Uterus (tissue), 3 donors: ENCODE measurements at regions not wholly inside any gene's neighbourhood (a gene's known extent, or its start where the extent isn't known, plus 50 kb on each side); places are given as distances from the start of the nearest gene placed in this dataset.

Source experiments
- DNase-seq, 2 donors: peaks; one replicate each; pipeline ENCODE4 v3.0.0-alpha.2; 2019 to 2020
- H3K27ac ChIP-seq, 2 donors: fragments of 200-600 bp; sonication (generic); 1 replicate in 1 of 2; 2 replicates in 1 of 2; pipeline ENCODE4 v1.5.1; 2016 to 2018
- H3K27me3 ChIP-seq, 2 donors: fragments of 200-600 bp; sonication (generic); one replicate each; pipeline ENCODE4 v1.5.1; 2018 to 2019; ENCODE audit warnings: control low read depth in 1 of 2
- H3K36me3 ChIP-seq, 2 donors: fragments of 200-600 bp; sonication (generic); one replicate each; pipeline ENCODE4 v1.5.1; 2019; ENCODE audit warnings: control low read depth in 1 of 2
- H3K4me1 ChIP-seq, 2 donors: fragments of 200-600 bp; sonication (generic); one replicate each; pipeline ENCODE4 v1.5.1; 2018 to 2019; ENCODE audit warnings: control low read depth in 1 of 2
- H3K4me3 ChIP-seq, 2 donors: fragments of 200-600 bp; sonication (generic); 1 replicate in 1 of 2; 2 replicates in 1 of 2; pipeline ENCODE4 v1.5.1; 2018 to 2019; ENCODE audit warnings: mild to moderate bottlenecking in 1 of 2
- H3K9me3 ChIP-seq, 2 donors: fragments of 200-600 bp; sonication (generic); one replicate each; pipeline ENCODE4 v1.5.1; 2019; ENCODE audit warnings: control low read depth in 1 of 2
- CTCF ChIP-seq, 4 experiments: fragments of 200-600 bp in 2 of 4; fragments of 450-650 bp in 2 of 4; sonication (generic) in 2 of 4; IDR thresholded peaks; one replicate each; pipeline ENCODE4 v1.5.1; 2016 to 2019; ENCODE audit warnings: antibody characterized with exemption in 4 of 4, mild to moderate bottlenecking in 2 of 4, moderate library complexity in 1 of 4
- POLR2A ChIP-seq, 2 donors: fragments of 450-650 bp; IDR thresholded peaks; one replicate each; pipeline ENCODE4 v1.6.1; 2016; ENCODE audit warnings: antibody characterized with exemption in 2 of 2, mild to moderate bottlenecking in 1 of 2, moderate library complexity in 1 of 2
- intact Hi-C: fragments of 100-400 bp; cut with DNase I; formaldehyde crosslinking; loops from one replicate; pipeline ENCODE4 v1.15.1; 2023; ENCODE audit warnings: low total_unique reads
- donor health status: DM: yes; HTN: yes; CAD: no.

- TF ChIP-seq POLR2A (IDR thresholded peaks at IDR 0.05), result no peak
- TF ChIP-seq CTCF (IDR thresholded peaks at IDR 0.05), result no peak
- Histone ChIP-seq H3K27ac (no peak overlapping the region), H3K9me3 (no peaks in the 10 kb centered on the region), H3K4me3 (no peak overlapping the region), H3K36me3 (no peaks in the 10 kb centered on the region), H3K27me3 (no peaks in the 10 kb centered on the region), H3K4me1 (no peaks in the 10 kb centered on the region)
- intact Hi-C loops, result no loop called here
- no peak for DNase-seq
Observed at GRCh38 chr5:121704291-121704690, 147.4 kb upstream of the FTMT start.

- Histone ChIP-seq H3K4me1 (no peaks in the 10 kb centered on the region), H3K27ac (no peak overlapping the region), H3K9me3 (no peaks in the 10 kb centered on the region), H3K36me3 (no peaks in the 10 kb centered on the region), H3K27me3 (no peaks in the 10 kb centered on the region), H3K4me3 (no peak overlapping the region)
- DNase-seq, result no peak
- no peak for TF ChIP-seq CTCF (IDR thresholded peaks at IDR 0.05)
- TF ChIP-seq POLR2A (IDR thresholded peaks at IDR 0.05), result no peak
- intact Hi-C loops, result no loop called here
Observed at GRCh38 chr5:121706686-121707085, 145.0 kb upstream of the FTMT start.

- no peak overlapping the region for H3K27ac ChIP-seq
- intact Hi-C loops, result no loop called here
- H3K27me3 ChIP-seq, result no peaks in the 10 kb centered on the region
- DNase-seq, result no peak
- H3K36me3 ChIP-seq, result no peaks in the 10 kb centered on the region
- H3K9me3 ChIP-seq, result no peaks in the 10 kb centered on the region
- H3K4me1 ChIP-seq, result no peaks in the 10 kb centered on the region
- H3K4me3 ChIP-seq, result no peak overlapping the region
- TF ChIP-seq POLR2A (IDR thresholded peaks at IDR 0.05) (no peak), CTCF (IDR thresholded peaks at IDR 0.05) (no peak)
Observed at GRCh38 chr5:121707178-121707577, 144.5 kb upstream of the FTMT start.

GRCh38 chr5:121711416-121711815 is 140.3 kb upstream of the FTMT start:
- H3K36me3 ChIP-seq, result no peaks in the 10 kb centered on the region
- no peaks in the 10 kb centered on the region for H3K9me3 ChIP-seq
- TF ChIP-seq CTCF (IDR thresholded peaks at IDR 0.05) (no peak), POLR2A (IDR thresholded peaks at IDR 0.05) (no peak)
- DNase-seq, result no peak
- H3K27ac ChIP-seq, result no peak overlapping the region
- no peaks in the 10 kb centered on the region for H3K4me1 ChIP-seq
- H3K27me3 ChIP-seq, result no peaks in the 10 kb centered on the region
- H3K4me3 ChIP-seq, result no peak overlapping the region
- intact Hi-C loops, result no loop called here

GRCh38 chr5:121719255-121719654 is 132.4 kb upstream of the FTMT start:
- no peak for DNase-seq
- TF ChIP-seq POLR2A (IDR thresholded peaks at IDR 0.05) (no peak), CTCF (IDR thresholded peaks at IDR 0.05) (no peak)
- no peaks in the 10 kb centered on the region for H3K27me3 ChIP-seq
- no peaks in the 10 kb centered on the region for H3K36me3 ChIP-seq
- no peaks in the 10 kb centered on the region for H3K4me1 ChIP-seq
- H3K9me3 ChIP-seq, result no peaks in the 10 kb centered on the region
- intact Hi-C loops, result no loop called here
- H3K4me3 ChIP-seq, result no peak overlapping the region
- H3K27ac ChIP-seq, result no peak overlapping the region
